Smooth muscle cell (in vitro differentiated cells): ENCODE measurements at regions not wholly inside any gene's neighbourhood (a gene's known extent, or its start where the extent isn't known, plus 50 kb on each side); places are given as distances from the start of the nearest gene placed in this dataset.

Experiments used
- DNase-seq: peaks from one replicate; lab custom pipeline; 2025; ENCODE audit not compliant: unreplicated experiment; lab: John Stamatoyannopoulos, UW
- H2AFZ ChIP-seq: fragments of 200-600 bp; sonication (generic); 2 replicates; pipeline ENCODE4 v1.6.0; 2016; ENCODE audit warnings: antibody characterized with exemption, low read depth, mild to moderate bottlenecking
- H3F3A ChIP-seq: fragments of 200-600 bp; sonication (generic); 2 replicates; pipeline ENCODE4 v1.6.0; 2017; ENCODE audit warnings: antibody characterized with exemption, low read depth
- H3K27ac ChIP-seq: fragments of 200-600 bp; sonication (generic); 2 replicates; pipeline ENCODE4 v1.5.1; 2016; ENCODE audit warnings: low read depth, mild to moderate bottlenecking
- H3K27me3 ChIP-seq: fragments of 200-600 bp; sonication (generic); 2 replicates; pipeline ENCODE4 v1.6.1; 2016; ENCODE audit warnings: low read depth, mild to moderate bottlenecking
- H3K36me3 ChIP-seq: fragments of 200-600 bp; sonication (generic); 2 replicates; pipeline ENCODE4 v1.5.1; 2016; ENCODE audit warnings: low read depth
- H3K4me1 ChIP-seq: fragments of 200-600 bp; sonication (generic); 2 replicates; pipeline ENCODE4 v1.5.1; 2016; ENCODE audit warnings: low read depth
- H3K4me2 ChIP-seq: fragments of 200-600 bp; sonication (generic); 2 replicates; pipeline ENCODE4 v1.6.0; 2016; ENCODE audit warnings: mild to moderate bottlenecking
- H3K4me3 ChIP-seq: fragments of 200-600 bp; sonication (generic); 2 replicates; pipeline ENCODE4 v1.5.1; 2016; ENCODE audit warnings: mild to moderate bottlenecking
- H3K79me2 ChIP-seq: fragments of 200-600 bp; sonication (generic); 2 replicates; pipeline ENCODE4 v1.6.0; 2016; ENCODE audit warnings: low read depth, mild to moderate bottlenecking
- H3K9ac ChIP-seq: fragments of 200-600 bp; sonication (generic); 2 replicates; pipeline ENCODE4 v1.6.0; 2016; ENCODE audit warnings: low read depth
- H3K9me3 ChIP-seq: fragments of 200-600 bp; sonication (generic); replicated peaks from 2 replicates; pipeline ENCODE4 v1.5.1; 2016; ENCODE audit warnings: low read depth
- H4K20me1 ChIP-seq: fragments of 200-600 bp; sonication (generic); 2 replicates; pipeline ENCODE4 v1.6.0; 2016; ENCODE audit warnings: low read depth
- WGBS: methylation state at CpG from one replicate; pipeline ENCODE4 v1.1.7; 2016; ENCODE audit warnings: low lambda C conversion rate; 5-methylcytosine and 5-hydroxymethylcytosine counted together
- TF ChIP-seq, protein P1 (sequence below): fragments of 200-600 bp; sonication (generic); IDR thresholded peaks from 2 replicates; pipeline ENCODE4 v1.5.1; 2017; ENCODE audit warnings: borderline replicate concordance, mild to moderate bottlenecking, antibody characterized with exemption; ENCODE audit not compliant: insufficient read depth, poor library complexity, severe bottlenecking

- 94% methylated on average over 9 of the region's 9 CpGs for WGBS
- no peak overlapping the region for H3K4me2 ChIP-seq
- H3K27me3 ChIP-seq = peaks cover 17% of the 10 kb centered on the region
- no peaks in the 10 kb centered on the region for H4K20me1 ChIP-seq
- H3K4me3 ChIP-seq = no peak overlapping the region
- no peak for DNase-seq
- no peaks in the 10 kb centered on the region for H3F3A ChIP-seq
- H3K79me2 ChIP-seq = no peaks in the 10 kb centered on the region
- no peak overlapping the region for H3K9ac ChIP-seq
- H3K36me3 ChIP-seq = no peaks in the 10 kb centered on the region
- TF ChIP-seq, protein P1, sequence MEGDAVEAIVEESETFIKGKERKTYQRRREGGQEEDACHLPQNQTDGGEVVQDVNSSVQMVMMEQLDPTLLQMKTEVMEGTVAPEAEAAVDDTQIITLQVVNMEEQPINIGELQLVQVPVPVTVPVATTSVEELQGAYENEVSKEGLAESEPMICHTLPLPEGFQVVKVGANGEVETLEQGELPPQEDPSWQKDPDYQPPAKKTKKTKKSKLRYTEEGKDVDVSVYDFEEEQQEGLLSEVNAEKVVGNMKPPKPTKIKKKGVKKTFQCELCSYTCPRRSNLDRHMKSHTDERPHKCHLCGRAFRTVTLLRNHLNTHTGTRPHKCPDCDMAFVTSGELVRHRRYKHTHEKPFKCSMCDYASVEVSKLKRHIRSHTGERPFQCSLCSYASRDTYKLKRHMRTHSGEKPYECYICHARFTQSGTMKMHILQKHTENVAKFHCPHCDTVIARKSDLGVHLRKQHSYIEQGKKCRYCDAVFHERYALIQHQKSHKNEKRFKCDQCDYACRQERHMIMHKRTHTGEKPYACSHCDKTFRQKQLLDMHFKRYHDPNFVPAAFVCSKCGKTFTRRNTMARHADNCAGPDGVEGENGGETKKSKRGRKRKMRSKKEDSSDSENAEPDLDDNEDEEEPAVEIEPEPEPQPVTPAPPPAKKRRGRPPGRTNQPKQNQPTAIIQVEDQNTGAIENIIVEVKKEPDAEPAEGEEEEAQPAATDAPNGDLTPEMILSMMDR = no peak
- H3K27ac ChIP-seq = no peak overlapping the region
- H2AFZ ChIP-seq = no peak overlapping the region
- H3K4me1 ChIP-seq = no peaks in the 10 kb centered on the region
- H3K9me3 ChIP-seq = no peaks in the 10 kb centered on the region
These were observed 78.6 kb upstream of the CSF3R start for GRCh38 chr1:36561361-36561724.

- Histone ChIP-seq H3K27me3 (peaks cover 23% of the 10 kb centered on the region), H3K4me2 (no peak overlapping the region), H3K36me3 (no peaks in the 10 kb centered on the region), H3K4me3 (no peak overlapping the region), H4K20me1 (no peaks in the 10 kb centered on the region), H3K79me2 (no peaks in the 10 kb centered on the region), H2AFZ (no peak overlapping the region), H3K9me3 (no peaks in the 10 kb centered on the region), H3K9ac (no peak overlapping the region), H3F3A (no peaks in the 10 kb centered on the region), H3K27ac (no peak overlapping the region), H3K4me1 (no peaks in the 10 kb centered on the region)
- no peak for DNase-seq
- TF ChIP-seq, protein P1 = no peak
- WGBS = 90% methylated on average over 12 of the region's 12 CpGs
These were observed 78.1 kb upstream of the CSF3R start for GRCh38 chr1:36560621-36561360.

- Histone ChIP-seq H3K9ac (no peak overlapping the region), H3K4me3 (no peak overlapping the region), H2AFZ (no peak overlapping the region), H3F3A (no peaks in the 10 kb centered on the region), H3K27me3 (peaks cover 29% of the 10 kb centered on the region), H3K27ac (no peak overlapping the region), H3K9me3 (no peaks in the 10 kb centered on the region), H3K4me2 (no peak overlapping the region), H4K20me1 (no peaks in the 10 kb centered on the region), H3K79me2 (no peaks in the 10 kb centered on the region), H3K4me1 (no peaks in the 10 kb centered on the region), H3K36me3 (no peaks in the 10 kb centered on the region)
- DNase-seq = no peak
- 89% methylated on average over 8 of the region's 8 CpGs for WGBS
- TF ChIP-seq, protein P1 = no peak
These were observed 77.5 kb upstream of the CSF3R start for GRCh38 chr1:36560177-36560576.

GRCh38 chr1:36559061-36559460, 76.3 kb upstream of the CSF3R start:
- H3K4me1 ChIP-seq = no peaks in the 10 kb centered on the region
- no peak overlapping the region for H2AFZ ChIP-seq
- no peak overlapping the region for H3K9ac ChIP-seq
- no peaks in the 10 kb centered on the region for H3K79me2 ChIP-seq
- H3K27me3 ChIP-seq = peaks cover 34% of the 10 kb centered on the region
- H4K20me1 ChIP-seq = no peaks in the 10 kb centered on the region
- no peaks in the 10 kb centered on the region for H3K9me3 ChIP-seq
- H3K36me3 ChIP-seq = no peaks in the 10 kb centered on the region
- no peak overlapping the region for H3K4me2 ChIP-seq
- H3K4me3 ChIP-seq = no peak overlapping the region
- WGBS = 84% methylated on average over 8 of the region's 8 CpGs
- TF ChIP-seq, protein P1 = no peak
- DNase-seq = no peak
- no peak overlapping the region for H3K27ac ChIP-seq
- no peaks in the 10 kb centered on the region for H3F3A ChIP-seq
